Activated B cell treated with CpG ODN at 0.5 μM for 24 hours (primary cell): ENCODE measurements at regions not wholly inside any gene's neighbourhood (a gene's known extent, or its start where the extent isn't known, plus 50 kb on each side); places are given as distances from the start of the nearest gene placed in this dataset.

ENCODE experiments used
- ATAC-seq: fragments of 200-7000 bp; cut with Tn5 transposase; one replicate; pipeline ENCODE4 v1.10.0; 2021; ENCODE audit warnings: low read depth, mild to moderate bottlenecking, moderate library complexity
- CTCF ChIA-PET: fragments of 350-600 bp; sonication (Branson Sonifier 250); formaldehyde crosslinking; loops from one replicate; lab custom pipeline; 2021; ENCODE audit warnings: antibody characterized with exemption; lab: Charles Lee
- POLR2A ChIA-PET: fragments of 350-600 bp; sonication (Branson Sonifier 250); formaldehyde crosslinking; loops from one replicate; lab custom pipeline; 2021; ENCODE audit warnings: antibody characterized with exemption; lab: Charles Lee
- DNase-seq: peaks from one replicate; pipeline ENCODE4 v3.0.0; 2022
- H3K27ac Mint-ChIP-seq: one replicate; pipeline ENCODE4 v1.8.0; 2020; ENCODE audit warnings: mixed read lengths
- H3K27me3 Mint-ChIP-seq: one replicate; pipeline ENCODE4 v1.8.0; 2021; ENCODE audit warnings: mixed read lengths
- H3K36me3 Mint-ChIP-seq: one replicate; pipeline ENCODE4 v1.8.0; 2021; ENCODE audit warnings: low read depth, mixed read lengths
- H3K4me1 Mint-ChIP-seq: one replicate; pipeline ENCODE4 v1.8.0; 2021; ENCODE audit warnings: mixed read lengths
- H3K4me3 Mint-ChIP-seq: one replicate; pipeline ENCODE4 v1.8.0; 2020; ENCODE audit warnings: mild to moderate bottlenecking, mixed read lengths
- H3K9me3 Mint-ChIP-seq: one replicate; pipeline ENCODE4 v1.8.0; 2020; ENCODE audit warnings: mixed read lengths
- intact Hi-C: fragments of 100-400 bp; cut with micrococcal nuclease; formaldehyde crosslinking; loops from one replicate; pipeline ENCODE4 v1.15.1; 2024
- TF ChIP-seq, protein P1 (sequence below): fragments of 200-600 bp; IDR thresholded peaks from one replicate; pipeline ENCODE4 v1.8.0; 2022; ENCODE audit warnings: antibody characterized with exemption, mild to moderate bottlenecking

DNA sequence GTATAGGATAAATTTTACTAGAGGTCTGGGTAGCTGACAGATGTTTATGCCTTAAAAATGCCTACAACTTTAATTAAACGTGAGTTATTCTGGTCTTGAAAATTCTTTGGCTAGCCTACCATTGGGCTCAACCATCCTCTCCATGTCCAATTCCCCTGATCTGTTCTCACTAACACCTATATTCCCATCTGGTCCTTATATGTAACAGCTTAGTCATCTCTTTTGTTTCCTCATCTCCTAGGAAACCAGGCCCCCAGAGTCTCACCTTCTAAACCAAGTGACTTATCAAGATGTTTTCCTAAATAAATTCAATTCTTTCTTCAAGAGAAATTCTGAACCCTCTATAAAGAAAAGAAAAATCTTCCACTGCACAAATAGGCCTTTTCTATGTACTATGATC, 148.5 kb downstream of the TTC32 start:
- ChIA-PET CTCF (no interaction called here), POLR2A (no interaction called here)
- no peaks in the 10 kb centered on the region for H3K36me3 Mint-ChIP-seq
- intact Hi-C loops: no loop called here
- no peaks in the 10 kb centered on the region for H3K4me1 Mint-ChIP-seq
- ATAC-seq (no peak), DNase-seq (no peak)
- H3K27ac Mint-ChIP-seq: no peak overlapping the region
- no peak overlapping the region for H3K4me3 Mint-ChIP-seq
- TF ChIP-seq, protein P1, sequence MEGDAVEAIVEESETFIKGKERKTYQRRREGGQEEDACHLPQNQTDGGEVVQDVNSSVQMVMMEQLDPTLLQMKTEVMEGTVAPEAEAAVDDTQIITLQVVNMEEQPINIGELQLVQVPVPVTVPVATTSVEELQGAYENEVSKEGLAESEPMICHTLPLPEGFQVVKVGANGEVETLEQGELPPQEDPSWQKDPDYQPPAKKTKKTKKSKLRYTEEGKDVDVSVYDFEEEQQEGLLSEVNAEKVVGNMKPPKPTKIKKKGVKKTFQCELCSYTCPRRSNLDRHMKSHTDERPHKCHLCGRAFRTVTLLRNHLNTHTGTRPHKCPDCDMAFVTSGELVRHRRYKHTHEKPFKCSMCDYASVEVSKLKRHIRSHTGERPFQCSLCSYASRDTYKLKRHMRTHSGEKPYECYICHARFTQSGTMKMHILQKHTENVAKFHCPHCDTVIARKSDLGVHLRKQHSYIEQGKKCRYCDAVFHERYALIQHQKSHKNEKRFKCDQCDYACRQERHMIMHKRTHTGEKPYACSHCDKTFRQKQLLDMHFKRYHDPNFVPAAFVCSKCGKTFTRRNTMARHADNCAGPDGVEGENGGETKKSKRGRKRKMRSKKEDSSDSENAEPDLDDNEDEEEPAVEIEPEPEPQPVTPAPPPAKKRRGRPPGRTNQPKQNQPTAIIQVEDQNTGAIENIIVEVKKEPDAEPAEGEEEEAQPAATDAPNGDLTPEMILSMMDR: no peak
- H3K9me3 Mint-ChIP-seq: no peaks in the 10 kb centered on the region
- H3K27me3 Mint-ChIP-seq: peaks cover 2% of the 10 kb centered on the region

DNA sequence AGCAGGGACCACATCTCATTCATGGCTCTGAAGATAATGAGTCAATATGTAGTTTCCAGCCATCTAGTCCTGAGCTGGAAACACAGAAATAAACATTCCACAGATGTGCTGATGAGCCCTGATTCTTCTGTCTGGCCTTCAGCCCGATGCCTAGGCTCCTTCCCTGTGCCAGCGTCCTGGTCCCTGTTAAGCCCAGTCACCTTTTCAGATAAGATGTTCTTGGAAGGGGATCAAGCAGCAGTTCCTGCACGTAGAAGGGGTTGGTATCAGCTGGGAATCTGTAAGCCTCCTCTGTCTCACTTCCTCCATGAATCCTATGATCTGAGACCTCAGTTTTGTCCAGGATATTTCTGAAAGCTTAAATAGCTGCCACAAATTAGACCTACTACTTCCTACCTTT, 149.3 kb downstream of the TTC32 start:
- no peaks in the 10 kb centered on the region for H3K4me1 Mint-ChIP-seq
- intact Hi-C loops: no loop called here

DNA sequence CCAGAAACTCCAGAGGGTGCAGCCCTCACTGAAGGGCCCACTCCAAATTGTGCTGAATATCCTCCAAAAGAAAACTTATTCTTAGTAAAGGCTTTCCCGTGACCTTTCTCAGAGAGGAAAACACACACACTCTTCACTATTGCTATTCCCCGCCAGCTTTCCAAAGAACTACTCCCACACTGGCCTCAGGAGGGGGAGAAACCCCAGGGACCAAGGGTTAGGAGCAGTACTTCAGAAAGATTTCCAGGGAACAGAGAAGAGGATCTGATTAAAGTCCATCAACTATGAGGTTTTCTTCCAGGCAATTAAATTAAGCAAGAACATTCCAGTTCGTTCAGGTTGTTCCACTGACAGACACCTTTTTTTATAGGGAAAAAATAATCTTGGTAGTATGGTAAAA, 150.2 kb downstream of the TTC32 start:
- DNase-seq: no peak
- POLR2A ChIA-PET: no interaction called here
- Mint-ChIP-seq H3K27me3 (no peaks in the 10 kb centered on the region), H3K27ac (no peak overlapping the region), H3K36me3 (no peaks in the 10 kb centered on the region), H3K4me1 (no peaks in the 10 kb centered on the region), H3K4me3 (no peak overlapping the region), H3K9me3 (no peaks in the 10 kb centered on the region)
- TF ChIP-seq, protein P1: no peak
- intact Hi-C loops: no loop called here
- no peak for ATAC-seq
- CTCF ChIA-PET: no interaction called here

More for the DNA sequence above, 149.3 kb downstream of the TTC32 start:
- Mint-ChIP-seq H3K36me3 (no peaks in the 10 kb centered on the region), H3K27me3 (peaks cover 2% of the 10 kb centered on the region), H3K27ac (no peak overlapping the region), H3K4me3 (no peak overlapping the region), H3K9me3 (no peaks in the 10 kb centered on the region)
- DNase-seq (no peak), ATAC-seq (no peak)
- TF ChIP-seq, protein P1: no peak
- POLR2A ChIA-PET: no interaction called here
- CTCF ChIA-PET: no interaction called here

- Mint-ChIP-seq H3K27me3 (no peaks in the 10 kb centered on the region), H3K27ac (no peak overlapping the region), H3K9me3 (no peaks in the 10 kb centered on the region), H3K4me1 (no peaks in the 10 kb centered on the region), H3K36me3 (no peaks in the 10 kb centered on the region), H3K4me3 (no peak overlapping the region)
- no peak for DNase-seq
- CTCF ChIA-PET: no interaction called here
- ATAC-seq: no peak
- POLR2A ChIA-PET: no interaction called here
- TF ChIP-seq, protein P1: no peak
- intact Hi-C loops: no loop called here
These were observed 151.6 kb downstream of the TTC32 start for GRCh38 chr2:19750136-19750535.

GRCh38 chr2:19749507-19749836, 152.3 kb downstream of the TTC32 start:
- ATAC-seq (no peak), DNase-seq (no peak)
- H3K27ac Mint-ChIP-seq: no peak overlapping the region
- TF ChIP-seq, protein P1: no peak
- H3K4me3 Mint-ChIP-seq: no peak overlapping the region
- H3K27me3 Mint-ChIP-seq: no peaks in the 10 kb centered on the region
- intact Hi-C loops: no loop called here
- H3K36me3 Mint-ChIP-seq: no peaks in the 10 kb centered on the region
- ChIA-PET CTCF (no interaction called here), POLR2A (no interaction called here)
- H3K4me1 Mint-ChIP-seq: no peaks in the 10 kb centered on the region
- H3K9me3 Mint-ChIP-seq: no peaks in the 10 kb centered on the region
